ENCODE measurements at regions not wholly inside any gene's neighbourhood (a gene's known extent, or its start where the extent isn't known, plus 50 kb on each side); places are given as distances from the start of the nearest gene placed in this dataset.

- Mint-ChIP-seq H3K27me3 (ENCODE audit: low read depth, unreplicated experiment) (no peaks in the 10 kb centered on the region), H3K36me3 (ENCODE audit: low read depth, unreplicated experiment) (no peaks in the 10 kb centered on the region), H3K9me3 (ENCODE audit: unreplicated experiment) (no peaks in the 10 kb centered on the region), H3K27ac (ENCODE audit: unreplicated experiment) (no peak overlapping the region), H3K4me3 (ENCODE audit: unreplicated experiment) (no peak overlapping the region), H3K4me1 (ENCODE audit: low read depth, unreplicated experiment) (no peaks in the 10 kb centered on the region)
- Histone ChIP-seq H3K27me3 (ENCODE audit: insufficient read depth, low read length) (no peaks in the 10 kb centered on the region), H3K4me3 (ENCODE audit: insufficient read depth, low read depth, low read length) (no peak overlapping the region), H4K20me1 (ENCODE audit: insufficient read depth, low read length) (no peaks in the 10 kb centered on the region), H3K4me1 (ENCODE audit: insufficient read depth, low read length) (peaks cover 3% of the 10 kb centered on the region), H3K79me2 (ENCODE audit: insufficient read depth, low read length) (no peaks in the 10 kb centered on the region), H3K4me2 (ENCODE audit: low read length) (no peak overlapping the region), H3K9me3 (ENCODE audit: insufficient read depth, low read depth, low read length) (no peaks in the 10 kb centered on the region), H3K9ac (ENCODE audit: low read length) (no peak overlapping the region), H2AFZ (ENCODE audit: low read depth, low read length) (no peak overlapping the region), H3K27ac (ENCODE audit: low read depth, low read length) (no peak overlapping the region), H3K36me3 (ENCODE audit: insufficient read depth, low read length) (no peaks in the 10 kb centered on the region)
- FAIRE-seq (no peak), DNase-seq (ENCODE audit: low read depth) (no peak)
- TF ChIP-seq EZH2 (IDR thresholded peaks at IDR 0.05; ENCODE audit: insufficient read depth, low read length) (no peak), CTCF (IDR thresholded peaks at IDR 0.05; ENCODE audit: insufficient read depth, low read depth, low read length) (no peak)
These were observed 279.3 kb downstream of the IGSF11 start for GRCh38 chr3:118755253-118755801.

- no peak overlapping the region for H3K4me3 ChIP-seq (ENCODE audit: insufficient read depth, low read depth, low read length)
- no peaks in the 10 kb centered on the region for H3K79me2 ChIP-seq (ENCODE audit: insufficient read depth, low read length)
- Mint-ChIP-seq H3K4me3 (ENCODE audit: unreplicated experiment) (no peak overlapping the region), H3K27me3 (ENCODE audit: low read depth, unreplicated experiment) (no peaks in the 10 kb centered on the region), H3K4me1 (ENCODE audit: low read depth, unreplicated experiment) (peaks cover 5% of the 10 kb centered on the region), H3K27ac (ENCODE audit: unreplicated experiment) (no peak overlapping the region), H3K36me3 (ENCODE audit: low read depth, unreplicated experiment) (no peaks in the 10 kb centered on the region), H3K9me3 (ENCODE audit: unreplicated experiment) (no peaks in the 10 kb centered on the region)
- H4K20me1 ChIP-seq (ENCODE audit: insufficient read depth, low read length): no peaks in the 10 kb centered on the region
- TF ChIP-seq CTCF (IDR thresholded peaks at IDR 0.05; ENCODE audit: insufficient read depth, low read depth, low read length) (no peak), EZH2 (IDR thresholded peaks at IDR 0.05; ENCODE audit: insufficient read depth, low read length) (no peak)
- no peak for FAIRE-seq
- no peak overlapping the region for H3K4me2 ChIP-seq (ENCODE audit: low read length)
- H3K9ac ChIP-seq (ENCODE audit: low read length): no peak overlapping the region
- peak; percentile 32 for DNase-seq (ENCODE audit: low read depth)
- H2AFZ ChIP-seq (ENCODE audit: low read depth, low read length): peak overlapping the region; percentile 20
- peaks cover 3% of the 10 kb centered on the region for H3K4me1 ChIP-seq (ENCODE audit: insufficient read depth, low read length)
- H3K27ac ChIP-seq (ENCODE audit: low read depth, low read length): peak overlapping the region; percentile 53
- no peaks in the 10 kb centered on the region for H3K9me3 ChIP-seq (ENCODE audit: insufficient read depth, low read depth, low read length)
- no peaks in the 10 kb centered on the region for H3K27me3 ChIP-seq (ENCODE audit: insufficient read depth, low read length)
- no peaks in the 10 kb centered on the region for H3K36me3 ChIP-seq (ENCODE audit: insufficient read depth, low read length)
These were observed 273.9 kb downstream of the IGSF11 start for GRCh38 chr3:118760585-118761290.

- Mint-ChIP-seq H3K36me3 (ENCODE audit: low read depth, unreplicated experiment) (no peaks in the 10 kb centered on the region), H3K9me3 (ENCODE audit: unreplicated experiment) (no peaks in the 10 kb centered on the region), H3K27me3 (ENCODE audit: low read depth, unreplicated experiment) (no peaks in the 10 kb centered on the region), H3K4me3 (ENCODE audit: unreplicated experiment) (no peak overlapping the region), H3K4me1 (ENCODE audit: low read depth, unreplicated experiment) (peaks cover 5% of the 10 kb centered on the region), H3K27ac (ENCODE audit: unreplicated experiment) (no peak overlapping the region)
- FAIRE-seq: no peak
- no peaks in the 10 kb centered on the region for H3K27me3 ChIP-seq (ENCODE audit: insufficient read depth, low read length)
- H3K9ac ChIP-seq (ENCODE audit: low read length): no peak overlapping the region
- no peaks in the 10 kb centered on the region for H3K36me3 ChIP-seq (ENCODE audit: insufficient read depth, low read length)
- no peak overlapping the region for H3K27ac ChIP-seq (ENCODE audit: low read depth, low read length)
- DNase-seq (ENCODE audit: low read depth): no peak
- H3K9me3 ChIP-seq (ENCODE audit: insufficient read depth, low read depth, low read length): no peaks in the 10 kb centered on the region
- H2AFZ ChIP-seq (ENCODE audit: low read depth, low read length): no peak overlapping the region
- H3K4me2 ChIP-seq (ENCODE audit: low read length): no peak overlapping the region
- no peaks in the 10 kb centered on the region for H3K79me2 ChIP-seq (ENCODE audit: insufficient read depth, low read length)
- no peak overlapping the region for H3K4me3 ChIP-seq (ENCODE audit: insufficient read depth, low read depth, low read length)
- TF ChIP-seq CTCF (IDR thresholded peaks at IDR 0.05; ENCODE audit: insufficient read depth, low read depth, low read length): no peak
- no peak for TF ChIP-seq EZH2 (IDR thresholded peaks at IDR 0.05; ENCODE audit: insufficient read depth, low read length)
- H3K4me1 ChIP-seq (ENCODE audit: insufficient read depth, low read length): peaks cover 3% of the 10 kb centered on the region
- no peaks in the 10 kb centered on the region for H4K20me1 ChIP-seq (ENCODE audit: insufficient read depth, low read length)
These were observed 273.4 kb downstream of the IGSF11 start for GRCh38 chr3:118761291-118761606.

Measured in astrocyte (in vitro differentiated cells and primary cell).